Liver (tissue), 8 donors: ENCODE measurements at regions not wholly inside any gene's neighbourhood (a gene's known extent, or its start where the extent isn't known, plus 50 kb on each side); places are given as distances from the start of the nearest gene placed in this dataset.

Experiments
- DNase-seq: peaks from one replicate; pipeline ENCODE4 v3.0.0-alpha.2; 2017; ENCODE audit warnings: low spot score
- H3K27ac ChIP-seq, 2 donors: one replicate each; pipeline ENCODE4 v1.7.0; 2013; ENCODE audit warnings: inconsistent platforms in 2 of 2, low read length in 2 of 2, control low read depth in 1 of 2, low read depth in 1 of 2, mild to moderate bottlenecking in 1 of 2
- H3K27me3 ChIP-seq, 4 donors: one replicate each; pipeline versions ENCODE4 v1.6.1 to v1.7.0; 2013; ENCODE audit warnings: low read length in 3 of 4, inconsistent platforms in 1 of 4, mild to moderate bottlenecking in 1 of 4, moderate library complexity in 1 of 4; ENCODE audit not compliant: control insufficient read depth in 4 of 4, insufficient read depth in 4 of 4
- H3K36me3 ChIP-seq, 4 donors: one replicate each; pipeline versions ENCODE4 v1.6.1 to v1.7.0; 2013; ENCODE audit warnings: low read length in 3 of 4, mild to moderate bottlenecking in 3 of 4, low read depth in 1 of 4, moderate library complexity in 1 of 4; ENCODE audit not compliant: control insufficient read depth in 4 of 4, insufficient read depth in 3 of 4
- H3K4me1 ChIP-seq, 4 donors: one replicate each; pipeline versions ENCODE4 v1.6.1 to v1.7.0; 2013; ENCODE audit warnings: low read length in 3 of 4, mild to moderate bottlenecking in 3 of 4, moderate library complexity in 1 of 4; ENCODE audit not compliant: control insufficient read depth in 4 of 4, insufficient read depth in 4 of 4
- H3K4me3 ChIP-seq, 3 donors: one replicate each; pipeline versions ENCODE4 v1.6.1 to v1.7.0; 2013; ENCODE audit warnings: low read length in 3 of 3, control low read depth in 1 of 3, low read depth in 1 of 3, mild to moderate bottlenecking in 1 of 3
- H3K9ac ChIP-seq, 2 donors: one replicate each; pipeline ENCODE4 v1.7.0; 2013; ENCODE audit warnings: low read length in 2 of 2, mild to moderate bottlenecking in 2 of 2, moderate library complexity in 2 of 2, control low read depth in 1 of 2, low read depth in 1 of 2
- H3K9me3 ChIP-seq, 4 donors: one replicate each; pipeline versions ENCODE4 v1.6.1 to v1.7.0; 2013; ENCODE audit warnings: low read length in 3 of 4; ENCODE audit not compliant: control insufficient read depth in 4 of 4
- ATF3 ChIP-seq: IDR thresholded peaks from 2 replicates; pipeline ENCODE4 v1.6.1; 2016; ENCODE audit warnings: antibody characterized with exemption
- CTCF ChIP-seq: fragments of 150-350 bp; IDR thresholded peaks from 2 replicates; pipeline ENCODE4 v1.5.1; 2017; ENCODE audit warnings: improper control_type of control experiment, low read depth, low read length; ENCODE audit not compliant: missing input control
- HNF4A ChIP-seq, 2 donors: conservative IDR thresholded peaks; 2 replicates each; pipeline ENCODE4 v1.6.1; 2016; ENCODE audit warnings: antibody characterized with exemption in 2 of 2, mild to moderate bottlenecking in 2 of 2
- HNF4G ChIP-seq: IDR thresholded peaks from 2 replicates; pipeline ENCODE4 v1.6.1; 2016; ENCODE audit warnings: antibody characterized with exemption
- JUND ChIP-seq, 2 donors: IDR thresholded peaks; 2 replicates each; pipeline ENCODE4 v1.6.1; 2016; ENCODE audit warnings: antibody characterized with exemption in 2 of 2
- MAX ChIP-seq: IDR thresholded peaks from 2 replicates; pipeline ENCODE4 v1.6.1; 2016; ENCODE audit warnings: antibody characterized with exemption
- RAD21 ChIP-seq, 2 donors: IDR thresholded peaks; 2 replicates each; pipeline ENCODE4 v1.6.1; 2016; ENCODE audit warnings: antibody characterized with exemption in 2 of 2, mild to moderate bottlenecking in 2 of 2
- REST ChIP-seq: IDR thresholded peaks from 2 replicates; pipeline ENCODE4 v1.6.1; 2016; ENCODE audit warnings: antibody characterized with exemption, mild to moderate bottlenecking
- RXRA ChIP-seq, 2 donors: IDR thresholded peaks; 2 replicates each; pipeline ENCODE4 v1.6.1; 2017 to 2018; ENCODE audit warnings: antibody characterized with exemption in 2 of 2, mild to moderate bottlenecking in 1 of 2
- TAF1 ChIP-seq: conservative IDR thresholded peaks from 2 replicates; pipeline ENCODE4 v1.6.1; 2016; ENCODE audit warnings: antibody characterized with exemption, mild to moderate bottlenecking
- YY1 ChIP-seq: IDR thresholded peaks from 2 replicates; pipeline ENCODE4 v1.6.1; 2016; ENCODE audit warnings: antibody characterized with exemption, mild to moderate bottlenecking
- ZBTB33 ChIP-seq: IDR thresholded peaks from 2 replicates; pipeline ENCODE4 v1.6.1; 2016; ENCODE audit warnings: antibody characterized with exemption
- WGBS: extraction: QIAGEN DNeasy Blood & Tissue Kit; methylation state at CpG from one replicate; pipeline ENCODE4 v1.1.7; 2013; 5-methylcytosine and 5-hydroxymethylcytosine counted together
- donor health status: healthy.
- donor health status: healthy.
- donor health status: healthy.
- donor health status: healthy.
- donor health status: healthy.

- H3K9me3 ChIP-seq: no peaks in the 10 kb centered on the region
- H3K9ac ChIP-seq: no peak overlapping the region
- H3K27ac ChIP-seq: no peak overlapping the region
- H3K4me1 ChIP-seq: no peaks in the 10 kb centered on the region
- DNase-seq: no peak
- no peaks in the 10 kb centered on the region for H3K27me3 ChIP-seq
- TF ChIP-seq ATF3 (no peak), RXRA (IDR thresholded peaks at IDR 0.05) (peak in 1 of 2 donors; percentile 10)
- H3K4me3 ChIP-seq: no peak overlapping the region
- H3K36me3 ChIP-seq: no peaks in the 10 kb centered on the region
These were observed 818.8 kb upstream of the COBL start for GRCh38 chr7:52135403-52135802.

- no peak overlapping the region for H3K9ac ChIP-seq
- TF ChIP-seq JUND (IDR thresholded peaks at IDR 0.05): no peak
- TF ChIP-seq YY1: no peak
- no peak for TF ChIP-seq HNF4A (conservative IDR thresholded peaks at IDR 0.05)
- no peak for TF ChIP-seq RAD21 (IDR thresholded peaks at IDR 0.05)
- no peak for TF ChIP-seq CTCF
- no peak for TF ChIP-seq TAF1
- TF ChIP-seq ZBTB33: no peak
- TF ChIP-seq MAX: no peak
- no peak for TF ChIP-seq HNF4G
- no peak for TF ChIP-seq REST
- WGBS: 70% methylated on average over 3 of the region's 3 CpGs
- no peak overlapping the region for H3K27ac ChIP-seq
- H3K4me1 ChIP-seq: no peaks in the 10 kb centered on the region
- H3K36me3 ChIP-seq: no peaks in the 10 kb centered on the region
- no peak overlapping the region for H3K4me3 ChIP-seq
- H3K27me3 ChIP-seq: no peaks in the 10 kb centered on the region
- no peaks in the 10 kb centered on the region for H3K9me3 ChIP-seq
- DNase-seq: no peak
These were observed 812.7 kb upstream of the COBL start for GRCh38 chr7:52129278-52129677.
